GM12891 (cell line): ENCODE measurements at regions not wholly inside any gene's neighbourhood (a gene's known extent, or its start where the extent isn't known, plus 50 kb on each side); places are given as distances from the start of the nearest gene placed in this dataset.

Experiments used
- PAX5 ChIP-seq: IDR thresholded peaks from 2 replicates; pipeline ENCODE4 v1.6.1; 2011; ENCODE audit warnings: low read length, moderate library complexity, mild to moderate bottlenecking; ENCODE audit not compliant: insufficient read depth, severe bottlenecking
- POLR2A ChIP-seq: IDR thresholded peaks from 2 replicates; pipeline ENCODE4 v1.6.1; 2011; ENCODE audit warnings: low read depth, low read length, control low read depth
- POLR2AphosphoS5 ChIP-seq: IDR thresholded peaks from 2 replicates; pipeline ENCODE4 v1.6.1; 2011; ENCODE audit warnings: low read depth, low read length, control low read depth
- POU2F2 ChIP-seq: IDR thresholded peaks from 2 replicates; pipeline ENCODE4 v1.6.1; 2011; ENCODE audit warnings: low read depth, mild to moderate bottlenecking, control low read depth, low read length, moderate library complexity
- SPI1 ChIP-seq: IDR thresholded peaks from 2 replicates; pipeline ENCODE4 v1.6.1; 2011; ENCODE audit warnings: low read depth, low read length, control low read depth
- TAF1 ChIP-seq: IDR thresholded peaks from 2 replicates; pipeline ENCODE4 v1.6.1; 2011; ENCODE audit warnings: low read depth, low read length, control low read depth

DNA sequence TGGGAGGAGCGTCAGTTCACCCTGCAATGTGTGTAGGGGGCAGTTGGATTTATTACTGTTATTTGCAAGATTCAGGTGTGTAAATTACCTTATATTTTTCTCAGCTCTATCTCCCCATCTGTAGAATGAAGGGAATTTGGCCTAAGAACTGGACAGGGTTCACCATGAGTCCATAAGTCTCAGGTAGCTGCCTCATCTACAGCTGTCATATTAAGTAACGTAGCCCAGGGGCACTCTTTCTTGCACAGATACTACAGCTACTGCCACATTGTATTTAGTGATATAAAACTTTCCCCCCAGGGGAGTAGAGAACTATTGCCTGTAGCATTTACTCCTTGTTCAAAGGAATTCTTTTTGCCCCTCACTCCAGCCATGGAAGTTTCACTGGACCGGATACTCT is 301.4 kb upstream of the ZNF608 start:
- TF ChIP-seq POLR2AphosphoS5 (no peak), TAF1 (no peak), POLR2A (no peak), POU2F2 (no peak), PAX5 (no peak), SPI1 (no peak)
